ENCODE measurements at regions not wholly inside any gene's neighbourhood (a gene's known extent, or its start where the extent isn't known, plus 50 kb on each side); places are given as distances from the start of the nearest gene placed in this dataset.

DNA sequence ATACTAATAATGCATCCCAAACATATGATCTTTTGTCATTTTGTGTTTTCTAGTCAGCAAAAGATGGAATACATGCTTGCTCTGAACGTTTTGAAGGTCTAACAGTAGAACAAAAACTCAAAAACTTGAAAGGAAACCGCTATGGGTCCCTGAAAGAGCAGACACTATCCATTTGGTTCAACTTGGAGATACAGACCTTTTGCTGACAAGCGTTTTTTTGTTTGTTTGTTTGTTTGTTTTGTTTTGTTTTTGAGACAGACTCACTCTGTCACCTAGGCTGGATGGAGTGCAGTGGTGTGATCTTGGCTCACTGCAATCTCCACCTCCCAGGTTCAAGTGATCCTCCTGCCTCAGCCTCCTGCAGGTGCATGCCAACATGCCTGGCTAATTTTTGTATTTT is 644.3 kb upstream of the PTCHD4 start:
- ChIA-PET CTCF (no interaction called here), RAD21 (ENCODE audit: unreplicated experiment) (no interaction called here), SMC1A (ENCODE audit: uncharacterized antibody, unreplicated experiment) (no interaction called here), POLR2A (no interaction called here)
- ATAC-seq (no peak), FAIRE-seq (no peak), DNase-seq (ENCODE audit: low read depth, low spot score) (no peak)
- BruUV-seq (replicated peaks), result no TSS peak
- no peak overlapping the region for H3K9ac ChIP-seq (ENCODE audit: control insufficient read depth, insufficient read depth, low read length)
- WGBS (ENCODE audit: insufficient coverage, insufficient replicate concordance, low lambda C conversion rate, missing lambda C conversion rate), result 0% methylated on average over 3 of the region's 3 CpGs
- H3K4me3 ChIP-seq, result no peak overlapping the region
- no peaks in the 10 kb centered on the region for H3K27me3 ChIP-seq (replicated peaks in 1 of 2; ENCODE audit: control insufficient read depth in 2 of 2, insufficient read depth in 2 of 2, low read length in 1 of 2)
- in situ Hi-C loops (cut with MboI) (no loop called here), intact Hi-C loops (cut with micrococcal nuclease; ENCODE audit: unreplicated experiment) (no loop called here)
- no peaks in the 10 kb centered on the region for H3K36me3 ChIP-seq (ENCODE audit: control insufficient read depth in 2 of 2, insufficient read depth in 2 of 2, low read length in 1 of 2)
- no peak for TF ChIP-seq NFXL1 (IDR thresholded peaks at IDR 0.05; ENCODE audit: borderline replicate concordance)
- no peak for TF ChIP-seq CBX5 (IDR thresholded peaks at IDR 0.05; ENCODE audit: low read depth)
- no peak for TF ChIP-seq STAT3 (IDR thresholded peaks at IDR 0.05; ENCODE audit: low read depth, low read length)
- no peak for TF ChIP-seq ZZZ3 (IDR thresholded peaks at IDR 0.05; ENCODE audit: control insufficient read depth, insufficient read length, low read depth)
- no peak for TF ChIP-seq EP300 (IDR thresholded peaks at IDR 0.05; ENCODE audit: borderline replicate concordance in 1 of 2, control insufficient read depth in 1 of 2, low read depth in 2 of 2, low read length in 2 of 2)
- no peak for TF ChIP-seq NRF1 (conservative IDR thresholded peaks at IDR 0.05; ENCODE audit: low read depth, low read length)
- no peak for TF ChIP-seq BHLHE40 (IDR thresholded peaks at IDR 0.05; ENCODE audit: borderline replicate concordance in 1 of 2, low read depth in 2 of 2, low read length in 1 of 2)
- no peak for TF ChIP-seq YY1 (IDR thresholded peaks at IDR 0.05; ENCODE audit: low read depth, low read length)
- TF ChIP-seq, protein P1, sequence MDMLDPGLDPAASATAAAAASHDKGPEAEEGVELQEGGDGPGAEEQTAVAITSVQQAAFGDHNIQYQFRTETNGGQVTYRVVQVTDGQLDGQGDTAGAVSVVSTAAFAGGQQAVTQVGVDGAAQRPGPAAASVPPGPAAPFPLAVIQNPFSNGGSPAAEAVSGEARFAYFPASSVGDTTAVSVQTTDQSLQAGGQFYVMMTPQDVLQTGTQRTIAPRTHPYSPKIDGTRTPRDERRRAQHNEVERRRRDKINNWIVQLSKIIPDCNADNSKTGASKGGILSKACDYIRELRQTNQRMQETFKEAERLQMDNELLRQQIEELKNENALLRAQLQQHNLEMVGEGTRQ (IDR thresholded peaks at IDR 0.05; ENCODE audit: borderline replicate concordance, low read depth, low read length), result no peak
- no peak for TF ChIP-seq SPI1 (IDR thresholded peaks at IDR 0.05; ENCODE audit: borderline replicate concordance, insufficient read depth, low read depth, low read length)
- no peak for TF ChIP-seq ZNF24 (IDR thresholded peaks at IDR 0.05)
- no peak for TF ChIP-seq MEF2B (IDR thresholded peaks at IDR 0.05; ENCODE audit: partially characterized antibody, poor library complexity, severe bottlenecking)
- no peak for TF ChIP-seq ZNF622 (IDR thresholded peaks at IDR 0.05)
- no peak for TF ChIP-seq PML (IDR thresholded peaks at IDR 0.05; ENCODE audit: low read length)
- no peak for TF ChIP-seq POLR2A (IDR thresholded peaks at IDR 0.05; ENCODE audit: low read depth, low read length)
- no peak for TF ChIP-seq ZNF217 (IDR thresholded peaks at IDR 0.05)
- TF ChIP-seq, protein P2, sequence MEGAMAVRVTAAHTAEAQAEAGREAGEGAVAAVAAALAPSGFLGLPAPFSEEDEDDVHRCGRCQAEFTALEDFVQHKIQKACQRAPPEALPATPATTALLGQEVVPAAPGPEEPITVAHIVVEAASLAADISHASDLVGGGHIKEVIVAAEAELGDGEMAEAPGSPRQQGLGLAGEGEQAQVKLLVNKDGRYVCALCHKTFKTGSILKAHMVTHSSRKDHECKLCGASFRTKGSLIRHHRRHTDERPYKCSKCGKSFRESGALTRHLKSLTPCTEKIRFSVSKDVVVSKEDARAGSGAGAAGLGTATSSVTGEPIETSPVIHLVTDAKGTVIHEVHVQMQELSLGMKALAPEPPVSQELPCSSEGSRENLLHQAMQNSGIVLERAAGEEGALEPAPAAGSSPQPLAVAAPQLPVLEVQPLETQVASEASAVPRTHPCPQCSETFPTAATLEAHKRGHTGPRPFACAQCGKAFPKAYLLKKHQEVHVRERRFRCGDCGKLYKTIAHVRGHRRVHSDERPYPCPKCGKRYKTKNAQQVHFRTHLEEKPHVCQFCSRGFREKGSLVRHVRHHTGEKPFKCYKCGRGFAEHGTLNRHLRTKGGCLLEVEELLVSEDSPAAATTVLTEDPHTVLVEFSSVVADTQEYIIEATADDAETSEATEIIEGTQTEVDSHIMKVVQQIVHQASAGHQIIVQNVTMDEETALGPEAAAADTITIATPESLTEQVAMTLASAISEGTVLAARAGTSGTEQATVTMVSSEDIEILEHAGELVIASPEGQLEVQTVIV (IDR thresholded peaks at IDR 0.05; ENCODE audit: borderline replicate concordance, partially characterized antibody), result no peak
- no peak for TF ChIP-seq JUNB (IDR thresholded peaks at IDR 0.05)
- no peaks in the 10 kb centered on the region for H3K4me1 ChIP-seq (ENCODE audit: control insufficient read depth, insufficient read depth, low read length)
- H3K27ac ChIP-seq (ENCODE audit: control insufficient read depth, insufficient read depth), result no peak overlapping the region
- no peaks in the 10 kb centered on the region for H3K79me2 ChIP-seq (ENCODE audit: control insufficient read depth, insufficient read depth, low read length)
- H3K4me2 ChIP-seq (ENCODE audit: control insufficient read depth, insufficient read depth), result no peak overlapping the region
- no peaks in the 10 kb centered on the region for H4K20me1 ChIP-seq (ENCODE audit: control insufficient read depth, insufficient read depth)
- no peak overlapping the region for H2AFZ ChIP-seq (ENCODE audit: control insufficient read depth, low read depth, low read length)
- H3K9me3 ChIP-seq (replicated peaks; ENCODE audit: control insufficient read depth, insufficient read depth, low read length), result no peaks in the 10 kb centered on the region

All from GM12878 (cell line).